ENCODE measurements at regions not wholly inside any gene's neighbourhood (a gene's known extent, or its start where the extent isn't known, plus 50 kb on each side); places are given as distances from the start of the nearest gene placed in this dataset.
A peak's percentile ranks its signal among the peaks of the same experiment; 100 is the strongest.

DNA sequence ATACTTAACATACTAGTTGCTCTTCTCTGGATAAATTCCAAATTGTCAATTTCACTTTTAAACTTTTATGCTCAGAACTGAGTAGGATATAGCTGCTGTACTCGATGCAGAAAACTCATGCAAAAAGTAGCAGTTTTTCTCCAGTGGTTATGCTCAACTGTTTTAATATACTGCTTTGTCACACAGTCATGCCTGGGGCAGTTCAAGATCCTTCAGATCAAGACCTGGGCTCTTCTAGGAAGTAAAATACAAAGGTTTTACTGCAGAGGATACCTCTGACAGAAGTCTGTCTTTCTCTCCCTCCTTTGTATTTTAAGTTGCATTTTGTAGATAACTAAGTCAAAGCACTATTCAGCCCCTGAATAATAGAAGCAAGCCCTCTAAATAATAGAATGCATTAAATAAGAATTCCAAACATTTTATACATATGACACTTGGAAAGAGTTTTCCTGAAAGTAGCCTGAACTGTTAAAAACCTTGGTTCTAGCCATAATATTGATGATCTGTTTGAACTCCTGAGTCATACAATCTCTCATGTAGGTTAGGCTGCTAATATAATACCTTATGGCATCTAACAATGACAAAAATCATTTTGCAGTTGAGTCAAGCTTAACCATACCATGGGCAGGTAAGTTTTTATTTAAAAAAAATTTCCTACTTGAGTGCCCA lies 183.3 kb upstream of the TRIB2 start:
- H3K4me1 Mint-ChIP-seq (ENCODE audit: unreplicated experiment): peaks cover 34% of the 10 kb centered on the region
- no peaks in the 10 kb centered on the region for H3K27me3 Mint-ChIP-seq
- H3K4me3 Mint-ChIP-seq: no peak overlapping the region
- no peaks in the 10 kb centered on the region for H3K9me3 Mint-ChIP-seq
- H3K27ac Mint-ChIP-seq: no peak overlapping the region
- TF ChIP-seq, protein P1, sequence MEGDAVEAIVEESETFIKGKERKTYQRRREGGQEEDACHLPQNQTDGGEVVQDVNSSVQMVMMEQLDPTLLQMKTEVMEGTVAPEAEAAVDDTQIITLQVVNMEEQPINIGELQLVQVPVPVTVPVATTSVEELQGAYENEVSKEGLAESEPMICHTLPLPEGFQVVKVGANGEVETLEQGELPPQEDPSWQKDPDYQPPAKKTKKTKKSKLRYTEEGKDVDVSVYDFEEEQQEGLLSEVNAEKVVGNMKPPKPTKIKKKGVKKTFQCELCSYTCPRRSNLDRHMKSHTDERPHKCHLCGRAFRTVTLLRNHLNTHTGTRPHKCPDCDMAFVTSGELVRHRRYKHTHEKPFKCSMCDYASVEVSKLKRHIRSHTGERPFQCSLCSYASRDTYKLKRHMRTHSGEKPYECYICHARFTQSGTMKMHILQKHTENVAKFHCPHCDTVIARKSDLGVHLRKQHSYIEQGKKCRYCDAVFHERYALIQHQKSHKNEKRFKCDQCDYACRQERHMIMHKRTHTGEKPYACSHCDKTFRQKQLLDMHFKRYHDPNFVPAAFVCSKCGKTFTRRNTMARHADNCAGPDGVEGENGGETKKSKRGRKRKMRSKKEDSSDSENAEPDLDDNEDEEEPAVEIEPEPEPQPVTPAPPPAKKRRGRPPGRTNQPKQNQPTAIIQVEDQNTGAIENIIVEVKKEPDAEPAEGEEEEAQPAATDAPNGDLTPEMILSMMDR (conservative IDR thresholded peaks at IDR 0.05): no peak
- no peak for DNase-seq (ENCODE audit: extremely low spot score, unreplicated experiment)
- no peaks in the 10 kb centered on the region for H3K36me3 Mint-ChIP-seq

DNA sequence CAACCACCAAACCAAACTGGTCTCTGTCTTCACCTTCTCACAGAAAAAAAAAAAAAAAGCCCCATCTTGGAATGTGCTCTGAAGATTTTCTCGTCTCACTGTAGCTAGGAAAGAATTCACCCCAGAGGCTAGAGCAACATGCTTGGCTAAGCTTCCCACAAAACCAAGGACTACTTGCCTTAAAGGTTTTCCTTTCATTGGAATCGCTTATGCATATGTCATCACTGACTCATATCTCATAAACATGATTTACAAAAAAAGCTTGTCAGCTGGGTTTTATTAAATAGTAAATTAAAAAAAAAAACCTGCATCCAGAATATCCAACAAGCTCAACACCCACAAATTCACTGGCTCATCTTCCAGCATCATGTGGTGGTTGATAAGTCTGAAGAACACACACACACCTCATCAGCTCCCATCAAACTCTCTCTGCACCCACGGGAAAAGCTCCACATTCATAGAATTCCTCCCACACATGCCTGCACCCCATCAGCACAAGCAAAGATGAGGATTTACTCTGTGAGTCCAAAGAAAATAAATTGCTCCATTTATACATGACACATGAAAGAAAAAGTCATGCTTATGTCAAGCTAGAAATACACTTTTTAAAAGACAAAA lies 182.0 kb upstream of the TRIB2 start:
- H3K27ac Mint-ChIP-seq: peak overlapping the region; percentile 5
- H3K9me3 Mint-ChIP-seq: no peaks in the 10 kb centered on the region
- DNase-seq (ENCODE audit: extremely low spot score, unreplicated experiment): no peak
- TF ChIP-seq, protein P1 (conservative IDR thresholded peaks at IDR 0.05): no peak
- H3K4me1 Mint-ChIP-seq (ENCODE audit: unreplicated experiment): peaks cover 44% of the 10 kb centered on the region
- H3K4me3 Mint-ChIP-seq: peak overlapping the region; percentile 10
- H3K27me3 Mint-ChIP-seq: no peaks in the 10 kb centered on the region
- no peaks in the 10 kb centered on the region for H3K36me3 Mint-ChIP-seq

DNA sequence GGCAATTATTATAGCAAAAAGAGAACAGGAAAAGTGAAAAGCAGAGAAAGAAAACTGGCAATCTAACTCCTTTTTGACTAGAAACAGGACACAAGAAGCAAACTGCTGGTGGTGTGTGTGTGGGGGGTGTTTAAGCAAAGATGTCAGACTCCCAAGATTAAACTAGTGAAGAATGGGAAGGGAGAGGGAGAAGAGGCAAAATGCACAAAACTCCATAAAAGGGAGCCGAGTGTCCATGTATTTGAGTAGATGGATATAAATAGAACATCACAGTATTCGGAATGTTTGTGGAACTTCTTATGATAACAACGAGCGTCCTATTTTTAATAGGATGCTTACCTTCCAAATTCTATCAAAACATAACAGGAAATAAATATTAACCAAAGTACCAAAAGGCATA lies 179.8 kb upstream of the TRIB2 start:
- H3K4me3 Mint-ChIP-seq: no peak overlapping the region
- H3K27ac Mint-ChIP-seq: no peak overlapping the region
- no peak for DNase-seq (ENCODE audit: extremely low spot score, unreplicated experiment)
- H3K27me3 Mint-ChIP-seq: no peaks in the 10 kb centered on the region
- H3K4me1 Mint-ChIP-seq (ENCODE audit: unreplicated experiment): peaks cover 48% of the 10 kb centered on the region
- TF ChIP-seq, protein P1 (conservative IDR thresholded peaks at IDR 0.05): no peak
- no peaks in the 10 kb centered on the region for H3K9me3 Mint-ChIP-seq
- H3K36me3 Mint-ChIP-seq: no peaks in the 10 kb centered on the region

DNA sequence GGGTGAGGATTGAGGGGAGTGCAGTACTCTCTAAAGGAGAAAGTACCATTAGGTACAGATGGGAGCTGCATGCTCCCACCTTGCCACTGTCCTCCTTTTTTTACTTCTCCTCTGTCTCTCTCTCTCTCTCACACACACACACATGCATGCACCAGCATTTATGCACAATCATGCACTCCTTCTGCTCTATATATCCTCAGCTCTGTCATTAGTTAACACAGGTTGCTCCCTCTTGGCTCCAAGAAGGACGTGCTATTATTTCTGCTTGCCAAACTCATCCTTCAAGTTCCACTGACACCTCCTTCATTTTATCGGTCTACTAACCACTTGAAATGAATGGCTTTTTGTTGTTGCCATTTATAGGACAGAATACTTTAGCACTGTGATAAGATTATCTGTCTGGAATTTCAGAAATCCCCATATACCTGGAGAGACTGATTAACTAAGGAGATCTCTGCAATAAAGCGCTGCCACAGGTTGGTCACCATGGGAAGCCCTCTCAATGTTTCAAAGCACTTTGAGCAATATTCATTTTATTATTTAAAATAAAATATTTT lies 178.5 kb upstream of the TRIB2 start:
- H3K9me3 Mint-ChIP-seq: no peaks in the 10 kb centered on the region
- H3K4me1 Mint-ChIP-seq (ENCODE audit: unreplicated experiment): peaks cover 54% of the 10 kb centered on the region
- no peak overlapping the region for H3K4me3 Mint-ChIP-seq
- H3K36me3 Mint-ChIP-seq: no peaks in the 10 kb centered on the region
- no peak overlapping the region for H3K27ac Mint-ChIP-seq
- TF ChIP-seq, protein P1 (conservative IDR thresholded peaks at IDR 0.05): no peak
- no peak for DNase-seq (ENCODE audit: extremely low spot score, unreplicated experiment)
- H3K27me3 Mint-ChIP-seq: no peaks in the 10 kb centered on the region

DNA sequence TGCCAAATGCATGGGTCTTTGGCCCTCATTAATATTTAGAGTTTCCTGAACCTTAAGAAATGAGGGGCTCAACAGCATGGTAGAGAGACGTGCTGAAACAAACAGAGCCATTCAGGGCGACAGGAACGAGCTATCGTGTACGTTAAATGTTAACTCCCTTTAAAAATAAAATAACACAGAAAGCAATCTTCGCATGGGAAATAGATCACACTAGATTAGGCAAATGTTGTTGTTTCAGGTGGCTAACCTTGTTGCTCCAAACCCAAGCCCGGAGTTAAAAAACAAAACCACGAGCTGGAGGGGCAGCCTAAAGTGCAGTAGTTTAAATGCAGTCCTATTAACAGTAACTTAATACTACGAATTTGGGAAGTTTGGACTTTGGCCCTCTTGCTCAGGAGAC lies 177.4 kb upstream of the TRIB2 start:
- no peaks in the 10 kb centered on the region for H3K27me3 Mint-ChIP-seq
- DNase-seq (ENCODE audit: extremely low spot score, unreplicated experiment): no peak

More for the DNA sequence above, 177.4 kb upstream of the TRIB2 start:
- no peaks in the 10 kb centered on the region for H3K36me3 Mint-ChIP-seq
- no peaks in the 10 kb centered on the region for H3K9me3 Mint-ChIP-seq
- no peak overlapping the region for H3K27ac Mint-ChIP-seq
- no peak overlapping the region for H3K4me3 Mint-ChIP-seq
- peaks cover 55% of the 10 kb centered on the region for H3K4me1 Mint-ChIP-seq (ENCODE audit: unreplicated experiment)
- TF ChIP-seq, protein P1 (conservative IDR thresholded peaks at IDR 0.05): no peak
